Activated naive CD4-positive, alpha-beta T cell treated with anti-CD3 and anti-CD28 coated beads for 36 hours (primary cell): ENCODE measurements at regions not wholly inside any gene's neighbourhood (a gene's known extent, or its start where the extent isn't known, plus 50 kb on each side); places are given as distances from the start of the nearest gene placed in this dataset.

Experiments used
- CTCF ChIA-PET: fragments of 350-600 bp; sonication (Branson Sonifier 250); formaldehyde crosslinking; loops from one replicate; lab custom pipeline; 2021; ENCODE audit warnings: antibody characterized with exemption; lab: Charles Lee
- DNase-seq: peaks from one replicate; pipeline ENCODE4 v3.0.0-alpha.2; 2020
- H3K27ac Mint-ChIP-seq: one replicate; pipeline ENCODE4 v1.8.0; 2021; ENCODE audit warnings: mild to moderate bottlenecking, mixed read lengths
- H3K27me3 Mint-ChIP-seq: one replicate; pipeline ENCODE4 v1.8.0; 2021; ENCODE audit warnings: low read depth, mixed read lengths
- H3K36me3 Mint-ChIP-seq: one replicate; pipeline ENCODE4 v1.8.0; 2021; ENCODE audit warnings: low read depth, mixed read lengths
- H3K4me1 Mint-ChIP-seq: one replicate; pipeline ENCODE4 v1.8.0; 2021; ENCODE audit warnings: low read depth, mixed read lengths
- H3K4me3 Mint-ChIP-seq: one replicate; pipeline ENCODE4 v1.8.0; 2021; ENCODE audit warnings: mild to moderate bottlenecking, moderate library complexity, mixed read lengths
- H3K9me3 Mint-ChIP-seq: one replicate; pipeline ENCODE4 v1.8.0; 2021; ENCODE audit warnings: mixed read lengths
- intact Hi-C: fragments of 100-400 bp; cut with micrococcal nuclease; formaldehyde crosslinking; loops from one replicate; pipeline ENCODE4 v1.15.1; 2023

GRCh38 chr4:62487016-62487415 is 1286.9 kb downstream of the ADGRL3 start:
- Mint-ChIP-seq H3K36me3 (no peaks in the 10 kb centered on the region), H3K4me1 (no peaks in the 10 kb centered on the region), H3K27ac (no peak overlapping the region), H3K27me3 (no peaks in the 10 kb centered on the region), H3K4me3 (no peak overlapping the region), H3K9me3 (peaks cover 5% of the 10 kb centered on the region)
- DNase-seq: no peak
- CTCF ChIA-PET: no interaction called here
- intact Hi-C loops: no loop called here

GRCh38 chr4:62484357-62484756 is 1284.2 kb downstream of the ADGRL3 start:
- intact Hi-C loops: no loop called here
- Mint-ChIP-seq H3K36me3 (no peaks in the 10 kb centered on the region), H3K27ac (no peak overlapping the region), H3K4me3 (no peak overlapping the region), H3K4me1 (no peaks in the 10 kb centered on the region), H3K27me3 (no peaks in the 10 kb centered on the region), H3K9me3 (peaks cover 9% of the 10 kb centered on the region)
- CTCF ChIA-PET: no interaction called here
- no peak for DNase-seq

GRCh38 chr4:62482355-62482754 is 1282.2 kb downstream of the ADGRL3 start:
- H3K4me3 Mint-ChIP-seq: no peak overlapping the region
- intact Hi-C loops: no loop called here

GRCh38 chr4:62475596-62475995 is 1275.5 kb downstream of the ADGRL3 start:
- Mint-ChIP-seq H3K27ac (no peak overlapping the region), H3K4me3 (no peak overlapping the region), H3K9me3 (peaks cover 6% of the 10 kb centered on the region), H3K36me3 (no peaks in the 10 kb centered on the region), H3K4me1 (no peaks in the 10 kb centered on the region), H3K27me3 (no peaks in the 10 kb centered on the region)
- intact Hi-C loops: no loop called here
- DNase-seq: no peak
- CTCF ChIA-PET: no interaction called here

More at GRCh38 chr4:62482355-62482754, 1282.2 kb downstream of the ADGRL3 start:
- DNase-seq: no peak
- CTCF ChIA-PET: no interaction called here
- Mint-ChIP-seq H3K27ac (no peak overlapping the region), H3K4me1 (no peaks in the 10 kb centered on the region), H3K36me3 (no peaks in the 10 kb centered on the region), H3K9me3 (peaks cover 4% of the 10 kb centered on the region), H3K27me3 (no peaks in the 10 kb centered on the region)

- H3K9me3 Mint-ChIP-seq: peaks cover 4% of the 10 kb centered on the region
- intact Hi-C loops: no loop called here
- no peaks in the 10 kb centered on the region for H3K36me3 Mint-ChIP-seq
- H3K27ac Mint-ChIP-seq: no peak overlapping the region
- CTCF ChIA-PET: no interaction called here
- no peaks in the 10 kb centered on the region for H3K27me3 Mint-ChIP-seq
- DNase-seq: no peak
- no peak overlapping the region for H3K4me3 Mint-ChIP-seq
- H3K4me1 Mint-ChIP-seq: no peaks in the 10 kb centered on the region
Observed at GRCh38 chr4:62474802-62475201, 1274.7 kb downstream of the ADGRL3 start.

- intact Hi-C loops: no loop called here
- no peak overlapping the region for H3K4me3 Mint-ChIP-seq
- peaks cover 5% of the 10 kb centered on the region for H3K9me3 Mint-ChIP-seq
- no peak overlapping the region for H3K27ac Mint-ChIP-seq
- H3K27me3 Mint-ChIP-seq: no peaks in the 10 kb centered on the region
- CTCF ChIA-PET: interaction anchor here (0.5 kb wide), 1 partner anchor 9 kb away, joined by 3 read pairs; no protein-coding TSS in a partner anchor
- no peaks in the 10 kb centered on the region for H3K4me1 Mint-ChIP-seq
- no peaks in the 10 kb centered on the region for H3K36me3 Mint-ChIP-seq
- DNase-seq: no peak
Observed at GRCh38 chr4:62471021-62471420, 1270.9 kb downstream of the ADGRL3 start.

- no peaks in the 10 kb centered on the region for H3K4me1 Mint-ChIP-seq
- CTCF ChIA-PET: interaction anchor here (0.5 kb wide), 1 partner anchor 9 kb away, joined by 3 read pairs; no protein-coding TSS in a partner anchor
- H3K9me3 Mint-ChIP-seq: peaks cover 5% of the 10 kb centered on the region
- H3K4me3 Mint-ChIP-seq: no peak overlapping the region
- H3K36me3 Mint-ChIP-seq: no peaks in the 10 kb centered on the region
- intact Hi-C loops: no loop called here
- no peak overlapping the region for H3K27ac Mint-ChIP-seq
- no peaks in the 10 kb centered on the region for H3K27me3 Mint-ChIP-seq
- no peak for DNase-seq
Observed at GRCh38 chr4:62470421-62470983, 1270.4 kb downstream of the ADGRL3 start.

- H3K27me3 Mint-ChIP-seq: no peaks in the 10 kb centered on the region
- no peaks in the 10 kb centered on the region for H3K36me3 Mint-ChIP-seq
- H3K9me3 Mint-ChIP-seq: peaks cover 7% of the 10 kb centered on the region
- CTCF ChIA-PET: interaction anchor here (0.6 kb wide), 1 partner anchor 447 kb away, joined by 4 read pairs; no protein-coding TSS in a partner anchor
- H3K27ac Mint-ChIP-seq: no peak overlapping the region
- H3K4me3 Mint-ChIP-seq: no peak overlapping the region
- intact Hi-C loops: no loop called here
- H3K4me1 Mint-ChIP-seq: no peaks in the 10 kb centered on the region
- DNase-seq: no peak
Observed at GRCh38 chr4:62470020-62470419, 1269.9 kb downstream of the ADGRL3 start.

GRCh38 chr4:62461961-62462360 is 1261.8 kb downstream of the ADGRL3 start:
- no peaks in the 10 kb centered on the region for H3K27me3 Mint-ChIP-seq
- no peak for DNase-seq
- no peaks in the 10 kb centered on the region for H3K36me3 Mint-ChIP-seq
- H3K4me1 Mint-ChIP-seq: no peaks in the 10 kb centered on the region
- intact Hi-C loops: no loop called here
- peaks cover 11% of the 10 kb centered on the region for H3K9me3 Mint-ChIP-seq
- CTCF ChIA-PET: interaction anchor here (0.7 kb wide), 1 partner anchor 9 kb away, joined by 3 read pairs; no protein-coding TSS in a partner anchor
- no peak overlapping the region for H3K27ac Mint-ChIP-seq
- no peak overlapping the region for H3K4me3 Mint-ChIP-seq

GRCh38 chr4:62460329-62460728 is 1260.2 kb downstream of the ADGRL3 start:
- DNase-seq: no peak
- H3K9me3 Mint-ChIP-seq: peaks cover 8% of the 10 kb centered on the region
- intact Hi-C loops: no loop called here

GRCh38 chr4:62457356-62457755 is 1257.2 kb downstream of the ADGRL3 start:
- DNase-seq: no peak
- no peaks in the 10 kb centered on the region for H3K27me3 Mint-ChIP-seq
- no peak overlapping the region for H3K27ac Mint-ChIP-seq
- H3K4me3 Mint-ChIP-seq: no peak overlapping the region
- CTCF ChIA-PET: no interaction called here
- no peaks in the 10 kb centered on the region for H3K36me3 Mint-ChIP-seq
- peaks cover 7% of the 10 kb centered on the region for H3K9me3 Mint-ChIP-seq
- intact Hi-C loops: no loop called here
- no peaks in the 10 kb centered on the region for H3K4me1 Mint-ChIP-seq

More at GRCh38 chr4:62460329-62460728, 1260.2 kb downstream of the ADGRL3 start:
- H3K36me3 Mint-ChIP-seq: no peaks in the 10 kb centered on the region
- no peak overlapping the region for H3K4me3 Mint-ChIP-seq
- no peak overlapping the region for H3K27ac Mint-ChIP-seq
- no peaks in the 10 kb centered on the region for H3K27me3 Mint-ChIP-seq
- H3K4me1 Mint-ChIP-seq: no peaks in the 10 kb centered on the region
- CTCF ChIA-PET: no interaction called here

GRCh38 chr4:62455871-62456270 is 1255.7 kb downstream of the ADGRL3 start:
- Mint-ChIP-seq H3K27ac (no peak overlapping the region), H3K36me3 (no peaks in the 10 kb centered on the region), H3K4me1 (no peaks in the 10 kb centered on the region), H3K9me3 (peaks cover 7% of the 10 kb centered on the region), H3K4me3 (no peak overlapping the region), H3K27me3 (no peaks in the 10 kb centered on the region)
- DNase-seq: no peak
- CTCF ChIA-PET: no interaction called here
- intact Hi-C loops: no loop called here

- Mint-ChIP-seq H3K4me1 (no peaks in the 10 kb centered on the region), H3K27ac (no peak overlapping the region), H3K36me3 (no peaks in the 10 kb centered on the region), H3K9me3 (peaks cover 3% of the 10 kb centered on the region), H3K27me3 (no peaks in the 10 kb centered on the region), H3K4me3 (no peak overlapping the region)
- intact Hi-C loops: no loop called here
- no peak for DNase-seq
- CTCF ChIA-PET: no interaction called here
Observed at GRCh38 chr4:62454535-62454934, 1254.4 kb downstream of the ADGRL3 start.
